HG02852 (cell line): ENCODE measurements at regions not wholly inside any gene's neighbourhood (a gene's known extent, or its start where the extent isn't known, plus 50 kb on each side); places are given as distances from the start of the nearest gene placed in this dataset.

Source experiments
- ATAC-seq: cut with Tn5 transposase; IDR thresholded peaks from one replicate; pipeline ENCODE4 v1.9.1; 2021; ENCODE audit warnings: mild to moderate bottlenecking, moderate library complexity; ENCODE audit not compliant: unreplicated experiment

- ATAC-seq = no peak
Measured at GRCh38 chr12:60832290-60832689, 1236.5 kb downstream of the SLC16A7 start.

GRCh38 chr12:60834372-60834771 is 1238.5 kb downstream of the SLC16A7 start:
- no peak for ATAC-seq

DNA sequence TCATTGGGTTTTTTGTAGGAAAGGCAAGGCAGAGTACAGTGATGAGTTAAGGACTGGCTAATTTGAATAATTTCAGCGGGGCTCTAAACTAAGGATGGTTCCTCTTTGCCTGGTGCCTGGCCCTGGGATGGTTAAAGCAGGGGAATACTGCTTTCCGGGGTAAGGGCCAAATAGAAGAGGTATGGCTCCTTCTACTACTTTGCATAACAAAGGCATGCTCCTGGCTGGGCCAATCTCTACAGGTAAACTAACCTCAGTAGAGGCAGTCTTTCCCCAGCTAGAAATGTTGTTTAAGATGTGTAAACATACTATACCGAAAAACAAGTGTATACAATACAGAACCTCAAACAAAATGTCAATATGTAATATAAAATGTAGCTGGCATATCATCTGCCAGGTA is 1239.0 kb downstream of the SLC16A7 start:
- ATAC-seq = no peak

DNA sequence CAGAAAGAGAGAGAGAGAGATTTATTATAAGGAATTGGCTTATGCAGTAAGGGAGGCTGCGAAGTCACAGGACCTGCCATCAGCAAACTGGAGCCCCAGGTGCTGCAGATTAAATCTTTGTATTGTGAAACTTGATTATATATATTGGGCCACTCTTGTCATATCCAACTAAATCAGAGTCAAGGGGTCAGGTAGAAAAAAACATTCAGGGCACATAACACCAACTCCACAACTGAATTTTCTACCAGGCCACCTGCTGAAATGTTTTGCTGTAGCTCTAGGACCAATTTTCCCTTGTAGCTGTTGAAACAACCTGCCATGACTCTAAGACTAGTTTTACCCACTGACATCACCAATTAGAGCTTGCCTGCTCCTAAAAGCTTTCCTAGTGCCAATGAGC is 1240.8 kb downstream of the SLC16A7 start:
- no peak for ATAC-seq

DNA sequence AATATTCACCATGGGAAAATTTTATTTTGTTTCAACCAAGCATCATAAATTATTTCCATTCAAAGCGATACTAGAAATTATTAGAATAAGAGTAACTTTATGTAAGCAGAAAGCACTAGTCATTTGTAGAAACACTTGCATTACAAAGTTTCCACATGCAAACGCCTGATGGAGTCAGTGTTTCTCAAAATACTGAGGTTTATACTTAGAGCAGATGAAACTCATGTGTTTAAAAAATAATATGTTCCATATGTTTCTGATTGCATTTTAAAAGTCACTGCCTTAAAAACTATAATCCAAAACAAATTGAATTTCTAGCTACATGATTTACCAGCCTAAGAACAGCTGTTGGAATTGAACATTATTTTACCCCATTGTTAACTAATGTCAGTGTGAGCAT is 1246.4 kb downstream of the SLC16A7 start:
- no peak for ATAC-seq

GRCh38 chr12:60844101-60844500 is 1248.3 kb downstream of the SLC16A7 start:
- ATAC-seq = no peak

DNA sequence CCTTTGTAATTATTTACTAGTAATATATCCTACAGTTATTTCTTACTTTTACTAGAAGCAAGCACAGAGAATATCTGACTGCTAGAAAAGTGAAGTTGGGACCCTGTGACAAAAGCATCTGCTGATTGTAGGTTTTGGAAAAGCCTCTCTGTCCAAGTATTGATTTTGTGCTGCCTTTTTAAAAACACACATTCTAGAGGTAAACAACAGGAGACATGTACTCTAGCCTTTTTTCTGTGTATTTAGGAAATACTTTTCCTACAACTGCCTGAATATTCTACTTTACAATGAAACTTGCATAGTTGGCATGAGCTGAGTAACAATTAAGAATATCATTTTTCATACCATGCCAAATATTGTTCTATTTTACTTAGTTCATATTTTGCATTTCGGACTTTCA is 1249.0 kb downstream of the SLC16A7 start:
- ATAC-seq = no peak

DNA sequence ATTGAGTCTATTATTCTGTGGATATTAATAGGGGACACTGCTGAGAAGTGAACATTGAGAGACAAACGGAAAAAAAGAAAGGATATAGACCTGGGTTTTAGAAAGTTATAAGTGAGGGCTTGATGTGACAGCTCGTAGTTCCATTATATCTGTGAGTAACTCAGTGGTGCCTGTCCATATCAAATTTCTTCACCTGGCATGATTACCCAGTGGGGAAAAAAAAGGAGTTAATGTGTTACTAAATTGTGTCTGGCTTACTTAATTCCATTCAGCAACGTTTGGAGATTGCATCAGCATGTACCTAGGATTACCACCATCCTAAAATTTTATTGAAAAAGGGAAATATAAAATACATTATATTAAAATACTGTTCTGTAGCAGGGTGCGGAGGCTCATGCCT is 1249.9 kb downstream of the SLC16A7 start:
- no peak for ATAC-seq

GRCh38 chr12:60847281-60847680 is 1251.5 kb downstream of the SLC16A7 start:
- no peak for ATAC-seq

DNA sequence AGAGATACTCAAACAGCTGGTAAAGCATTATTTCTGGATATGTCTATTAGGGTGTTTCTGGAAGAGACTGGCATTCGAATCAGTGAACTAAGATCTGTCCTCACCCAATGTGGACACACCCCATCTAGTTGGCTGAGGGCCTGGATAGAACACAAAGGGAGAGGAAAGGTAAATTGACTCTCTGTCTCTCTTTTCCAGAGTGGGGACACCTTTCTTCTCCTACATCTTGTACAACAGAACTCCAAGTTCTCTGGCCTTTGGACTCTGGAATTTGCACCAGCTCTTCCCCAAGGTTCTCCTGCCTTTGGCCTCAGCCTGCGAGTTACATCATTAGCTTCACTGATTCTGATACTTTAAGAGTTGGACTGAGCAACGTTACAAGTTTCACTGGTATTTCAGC is 1253.9 kb downstream of the SLC16A7 start:
- no peak for ATAC-seq

DNA sequence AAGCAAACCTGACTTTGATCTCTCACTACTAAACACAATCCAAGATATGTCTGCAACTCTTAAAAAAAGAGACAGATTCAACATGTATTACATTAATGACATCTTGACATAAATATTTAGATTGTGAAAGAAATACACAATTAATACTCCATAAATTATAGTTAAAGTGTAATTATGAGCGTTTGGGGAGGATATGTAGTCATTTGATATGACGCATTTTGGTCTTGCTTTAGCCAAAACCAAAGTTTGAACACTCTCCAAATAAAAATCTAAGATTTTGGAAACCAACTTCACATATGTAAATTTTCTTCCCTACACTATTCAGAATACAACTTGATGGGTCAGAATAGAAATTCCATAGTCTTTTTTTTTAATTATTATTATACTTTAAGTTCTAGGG is 1257.6 kb downstream of the SLC16A7 start:
- no peak for ATAC-seq

DNA sequence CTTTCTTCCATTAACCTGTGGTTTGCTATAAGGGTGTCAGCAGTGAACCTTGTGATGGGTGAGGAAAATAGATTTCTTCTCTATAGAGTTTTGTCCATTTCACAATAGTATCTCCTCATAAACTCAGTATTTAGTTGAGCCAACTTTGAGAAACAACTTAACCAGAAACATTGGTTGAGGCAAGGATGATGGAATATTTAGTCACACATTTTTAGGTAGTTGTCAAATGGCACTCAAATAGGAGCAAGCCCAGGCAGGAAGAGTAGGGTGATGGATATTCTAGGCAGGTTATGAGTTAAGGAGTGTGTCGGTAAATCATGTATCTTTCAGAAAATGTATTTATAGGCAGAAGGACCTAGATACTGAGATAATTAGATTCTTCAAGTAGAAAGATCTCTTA is 1267.6 kb downstream of the SLC16A7 start:
- no peak for ATAC-seq

- ATAC-seq = no peak
Measured at GRCh38 chr12:60872219-60872618, 1276.4 kb downstream of the SLC16A7 start.

- no peak for ATAC-seq
Measured at GRCh38 chr12:60872850-60873713, 1277.3 kb downstream of the SLC16A7 start.

GRCh38 chr12:60874091-60874490 is 1278.3 kb downstream of the SLC16A7 start:
- no peak for ATAC-seq

- ATAC-seq = no peak
Measured at GRCh38 chr12:60920841-60921495, 1325.1 kb downstream of the SLC16A7 start.

DNA sequence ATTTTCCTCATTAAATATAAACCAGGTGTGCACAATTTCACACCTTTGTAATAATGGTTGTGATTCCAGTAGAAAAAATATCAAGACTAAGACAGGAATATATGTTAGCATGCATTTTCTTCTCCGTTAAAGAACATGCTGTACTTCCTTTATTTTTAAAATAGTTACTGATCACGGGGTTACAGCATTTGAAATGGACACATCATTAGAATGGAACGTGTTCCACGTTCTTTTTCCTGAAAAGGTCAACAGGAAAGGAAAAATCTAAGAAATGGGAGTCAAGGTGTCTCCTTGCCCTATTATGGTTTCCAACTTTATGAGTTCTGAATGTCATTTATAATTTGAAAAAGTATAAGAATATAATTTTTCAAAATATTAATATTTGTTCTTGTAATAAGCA is 1325.7 kb downstream of the SLC16A7 start:
- ATAC-seq = no peak

DNA sequence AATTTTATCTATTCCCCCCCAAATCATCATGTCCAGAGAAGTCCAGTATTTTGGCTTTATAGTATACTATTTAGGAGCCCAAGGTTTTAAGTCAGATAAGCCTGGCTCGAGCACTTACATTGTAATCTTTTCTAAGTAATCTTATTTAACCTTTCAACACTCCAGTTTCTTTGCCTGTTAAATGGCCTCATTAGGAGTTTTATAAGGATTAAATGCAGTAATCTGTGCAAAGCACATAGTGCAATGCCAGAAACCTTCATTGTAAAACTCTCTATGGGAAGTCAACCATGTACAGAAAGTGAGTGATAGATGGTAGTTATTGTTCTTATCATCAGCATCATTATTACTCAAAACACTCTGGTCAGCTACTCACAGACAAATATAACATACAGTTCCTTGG is 1330.4 kb downstream of the SLC16A7 start:
- ATAC-seq = no peak

- no peak for ATAC-seq
Measured at GRCh38 chr12:60930151-60930550, 1330.1 kb upstream of the USP15 start.

- no peak for ATAC-seq
Measured at GRCh38 chr12:60935981-60936761, 1324.0 kb upstream of the USP15 start.

GRCh38 chr12:60947533-60947932 is 1312.7 kb upstream of the USP15 start:
- ATAC-seq = no peak

DNA sequence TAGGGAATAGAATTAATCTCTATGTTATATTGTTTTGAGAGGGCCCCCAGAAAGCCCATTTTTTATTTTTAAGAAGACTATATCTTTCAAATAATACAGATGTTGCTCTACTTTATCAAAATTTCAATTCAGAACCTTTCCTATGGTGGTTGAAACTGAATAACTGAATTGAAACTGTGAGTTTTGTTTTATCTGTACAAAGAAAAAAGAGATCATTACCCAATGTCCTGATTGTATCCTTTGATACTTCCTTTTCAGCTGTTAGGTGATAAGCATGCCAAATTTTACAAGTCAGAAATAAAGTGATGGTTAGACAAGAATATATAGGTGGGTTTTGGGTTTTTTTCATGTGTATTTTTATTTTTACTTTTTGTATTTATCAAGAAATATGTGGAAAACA is 1293.1 kb upstream of the USP15 start:
- no peak for ATAC-seq
